ENCODE measurements at regions not wholly inside any gene's neighbourhood (a gene's known extent, or its start where the extent isn't known, plus 50 kb on each side); places are given as distances from the start of the nearest gene placed in this dataset.

- H3K27ac Mint-ChIP-seq, result no peak overlapping the region
- no peaks in the 10 kb centered on the region for H3K9me3 Mint-ChIP-seq
- no peak overlapping the region for H3K4me3 Mint-ChIP-seq
- no peaks in the 10 kb centered on the region for H3K36me3 Mint-ChIP-seq
- H3K4me1 Mint-ChIP-seq, result peaks cover 9% of the 10 kb centered on the region
- no peaks in the 10 kb centered on the region for H3K27me3 Mint-ChIP-seq
Observed at GRCh38 chr1:240691501-240691900, 79.5 kb upstream of the GREM2 start.

- Mint-ChIP-seq H3K4me3 (no peak overlapping the region), H3K9me3 (no peaks in the 10 kb centered on the region), H3K4me1 (peaks cover 9% of the 10 kb centered on the region), H3K27ac (peak overlapping the region; percentile 23), H3K36me3 (no peaks in the 10 kb centered on the region), H3K27me3 (no peaks in the 10 kb centered on the region)
Observed at GRCh38 chr1:240687820-240688219, 75.9 kb upstream of the GREM2 start.

- no peaks in the 10 kb centered on the region for H3K36me3 Mint-ChIP-seq
- peaks cover 9% of the 10 kb centered on the region for H3K4me1 Mint-ChIP-seq
- no peak overlapping the region for H3K27ac Mint-ChIP-seq
- no peaks in the 10 kb centered on the region for H3K9me3 Mint-ChIP-seq
- no peak overlapping the region for H3K4me3 Mint-ChIP-seq
- no peaks in the 10 kb centered on the region for H3K27me3 Mint-ChIP-seq
Observed at GRCh38 chr1:240683576-240683975, 71.6 kb upstream of the GREM2 start.

GRCh38 chr1:240682859-240683242 is 70.9 kb upstream of the GREM2 start:
- Mint-ChIP-seq H3K36me3 (no peaks in the 10 kb centered on the region), H3K27me3 (no peaks in the 10 kb centered on the region), H3K4me1 (peaks cover 7% of the 10 kb centered on the region), H3K9me3 (no peaks in the 10 kb centered on the region), H3K4me3 (no peak overlapping the region), H3K27ac (no peak overlapping the region)

- no peaks in the 10 kb centered on the region for H3K9me3 Mint-ChIP-seq
- H3K4me1 Mint-ChIP-seq, result peaks cover 1% of the 10 kb centered on the region
- no peak overlapping the region for H3K4me3 Mint-ChIP-seq
- H3K36me3 Mint-ChIP-seq, result no peaks in the 10 kb centered on the region
- no peak overlapping the region for H3K27ac Mint-ChIP-seq
- no peaks in the 10 kb centered on the region for H3K27me3 Mint-ChIP-seq
Observed at GRCh38 chr1:240682166-240682858, 70.4 kb upstream of the GREM2 start.

- Mint-ChIP-seq H3K27ac (no peak overlapping the region), H3K4me3 (no peak overlapping the region), H3K4me1 (peaks cover 4% of the 10 kb centered on the region), H3K9me3 (no peaks in the 10 kb centered on the region), H3K27me3 (peaks cover 1% of the 10 kb centered on the region), H3K36me3 (no peaks in the 10 kb centered on the region)
Observed at GRCh38 chr1:240672132-240672811, 60.3 kb upstream of the GREM2 start.

GRCh38 chr1:240667351-240667750 is 55.4 kb upstream of the GREM2 start:
- no peak overlapping the region for H3K27ac Mint-ChIP-seq
- H3K36me3 Mint-ChIP-seq, result no peaks in the 10 kb centered on the region
- H3K27me3 Mint-ChIP-seq, result no peaks in the 10 kb centered on the region
- H3K9me3 Mint-ChIP-seq, result no peaks in the 10 kb centered on the region
- peaks cover 17% of the 10 kb centered on the region for H3K4me1 Mint-ChIP-seq
- no peak overlapping the region for H3K4me3 Mint-ChIP-seq

- Mint-ChIP-seq H3K27me3 (no peaks in the 10 kb centered on the region), H3K9me3 (no peaks in the 10 kb centered on the region), H3K36me3 (no peaks in the 10 kb centered on the region), H3K4me1 (peaks cover 17% of the 10 kb centered on the region), H3K27ac (peak overlapping the region; percentile 26), H3K4me3 (peak overlapping the region; percentile 1)
Observed at GRCh38 chr1:240666568-240667198, 54.7 kb upstream of the GREM2 start.

GRCh38 chr1:240663169-240663879 is 51.4 kb upstream of the GREM2 start:
- peaks cover 17% of the 10 kb centered on the region for H3K4me1 Mint-ChIP-seq
- no peak overlapping the region for H3K27ac Mint-ChIP-seq
- H3K9me3 Mint-ChIP-seq, result no peaks in the 10 kb centered on the region
- H3K27me3 Mint-ChIP-seq, result no peaks in the 10 kb centered on the region
- no peaks in the 10 kb centered on the region for H3K36me3 Mint-ChIP-seq
- H3K4me3 Mint-ChIP-seq, result no peak overlapping the region
